SK-N-SH (cell line): ENCODE measurements at regions not wholly inside any gene's neighbourhood (a gene's known extent, or its start where the extent isn't known, plus 50 kb on each side); places are given as distances from the start of the nearest gene placed in this dataset.

Experiments
- CTCF ChIA-PET: fragments of 300-600, 350-600 bp; formaldehyde crosslinking; extraction: SDS; loops from one replicate; lab custom pipeline; 2021; lab: Yijun Ruan, JAX
- POLR2A ChIA-PET: fragments of 350-600 bp; sonication (Branson Sonifier 250); formaldehyde crosslinking; extraction: SDS; loops from one replicate; lab custom pipeline; 2020; ENCODE audit warnings: antibody characterized with exemption, inconsistent platforms; lab: Yijun Ruan, JAX
- DNase-seq: peaks from one replicate; pipeline ENCODE4 v3.0.0; 2012
- H2AFZ ChIP-seq: fragments of 200-600 bp; sonication (generic); 2 replicates; pipeline ENCODE4 v1.8.1; 2016; ENCODE audit warnings: antibody characterized with exemption, mild to moderate bottlenecking, low read depth
- H3F3A ChIP-seq: fragments of 200-600 bp; sonication (generic); replicated peaks from 2 replicates; pipeline ENCODE3; 2016; ENCODE audit warnings: antibody characterized with exemption, mild to moderate bottlenecking; ENCODE audit not compliant: insufficient read depth
- H3K27ac ChIP-seq, 2 experiments: fragments of 200-500 bp in 1 of 2; fragments of 200-600 bp in 1 of 2; sonication (Bioruptor generic) in 1 of 2; sonication (generic), shearing (Covaris generic) in 1 of 2; 2 replicates each; pipeline versions ENCODE4 v1.5.1 to v1.6.1; 2014 to 2016; ENCODE audit warnings: low read depth in 2 of 2, inconsistent platforms in 1 of 2, low read length in 1 of 2, mild to moderate bottlenecking in 1 of 2, mixed read lengths in 1 of 2
- H3K27me3 ChIP-seq: fragments of 200-600 bp; sonication (generic), shearing (Covaris generic); 2 replicates; pipeline ENCODE4 v1.6.1; 2016; ENCODE audit warnings: mixed run types; ENCODE audit not compliant: insufficient read depth
- H3K36me3 ChIP-seq, 2 experiments: fragments of 200-500 bp in 1 of 2; fragments of 200-600 bp in 1 of 2; sonication (Bioruptor generic) in 1 of 2; sonication (generic) in 1 of 2; replicated peaks in 1 of 2; 2 replicates each; pipeline versions ENCODE3 to v1.5.1; 2014 to 2016; ENCODE audit warnings: low read length in 1 of 2, mild to moderate bottlenecking in 1 of 2; ENCODE audit not compliant: insufficient read depth in 2 of 2, control insufficient read depth in 1 of 2
- H3K4me1 ChIP-seq, 2 experiments: fragments of 200-500 bp in 1 of 2; fragments of 200-600 bp in 1 of 2; sonication (Bioruptor generic) in 1 of 2; sonication (generic), shearing (Covaris generic) in 1 of 2; 2 replicates each; pipeline versions ENCODE4 v1.5.1 to v1.6.1; 2014 to 2016; ENCODE audit warnings: low read depth in 1 of 2, low read length in 1 of 2, mixed run types in 1 of 2; ENCODE audit not compliant: insufficient read depth in 2 of 2, control insufficient read depth in 1 of 2
- H3K4me2 ChIP-seq: fragments of 200-600 bp; sonication (generic), shearing (Covaris generic); 2 replicates; pipeline ENCODE4 v1.6.1; 2017; ENCODE audit warnings: mixed run types
- H3K4me3 ChIP-seq, 2 experiments: fragments of 200-500 bp in 1 of 2; fragments of 200-600 bp in 1 of 2; sonication (Bioruptor generic) in 1 of 2; sonication (generic), shearing (Covaris generic) in 1 of 2; 2 replicates each; pipeline versions ENCODE4 v1.5.1 to v1.8.1; 2014 to 2016; ENCODE audit warnings: low read depth in 2 of 2, inconsistent platforms in 1 of 2, low read length in 1 of 2, mild to moderate bottlenecking in 1 of 2, mixed read lengths in 1 of 2, moderate library complexity in 1 of 2
- H3K79me2 ChIP-seq: fragments of 200-600 bp; sonication (generic); 2 replicates; pipeline ENCODE4 v1.8.1; 2017; ENCODE audit warnings: mild to moderate bottlenecking; ENCODE audit not compliant: insufficient read depth
- H3K9ac ChIP-seq: fragments of 200-600 bp; sonication (generic); 2 replicates; pipeline ENCODE4 v1.6.1; 2017; ENCODE audit warnings: mixed run types
- H3K9me2 ChIP-seq: fragments of 200-600 bp; sonication (generic); 2 replicates; pipeline ENCODE4 v1.6.1; 2017; ENCODE audit warnings: mixed run types
- H3K9me3 ChIP-seq: fragments of 200-600 bp; sonication (generic); 2 replicates; pipeline ENCODE4 v1.6.1; 2017; ENCODE audit warnings: mixed run types, mild to moderate bottlenecking, moderate library complexity
- H4K20me1 ChIP-seq: fragments of 200-600 bp; sonication (generic); 2 replicates; pipeline ENCODE4 v1.6.1; 2017; ENCODE audit warnings: mild to moderate bottlenecking, mixed run types; ENCODE audit not compliant: insufficient read depth
- ELF1 ChIP-seq: IDR thresholded peaks from 2 replicates; pipeline ENCODE4 v1.4.0; 2012
- EP300 ChIP-seq, 2 experiments: IDR thresholded peaks; 2 replicates each; pipeline versions ENCODE4 v1.4.0 to v1.6.1; 2012; ENCODE audit warnings: borderline replicate concordance in 1 of 2, low read depth in 1 of 2, low read length in 1 of 2
- EZH2phosphoT487 ChIP-seq: fragments of 200-600 bp; sonication (generic); IDR thresholded peaks from 2 replicates; pipeline ENCODE4 v1.6.1; 2017; ENCODE audit warnings: low read depth, mixed run types, mild to moderate bottlenecking, antibody characterized with exemption, moderate library complexity, borderline replicate concordance
- FOXJ3 ChIP-seq: sonication (generic); formaldehyde crosslinking; IDR thresholded peaks from 2 replicates; pipeline ENCODE4 v1.5.1; 2020; ENCODE audit warnings: mild to moderate bottlenecking, missing genetic modification reagents
- FOXM1 ChIP-seq: IDR thresholded peaks from 2 replicates; pipeline ENCODE4 v1.4.0; 2012; ENCODE audit warnings: low read depth, mild to moderate bottlenecking
- GATA2 ChIP-seq: sonication (generic); formaldehyde crosslinking; IDR thresholded peaks from 2 replicates; pipeline ENCODE4 v1.5.0; 2020; ENCODE audit warnings: mild to moderate bottlenecking, missing genetic modification reagents
- NRF1 ChIP-seq: IDR thresholded peaks from 2 replicates; pipeline ENCODE4 v1.6.1; 2012; ENCODE audit warnings: low read depth, mild to moderate bottlenecking, low read length
- RAD21 ChIP-seq: IDR thresholded peaks from 2 replicates; pipeline ENCODE4 v1.6.1; 2012; ENCODE audit warnings: mild to moderate bottlenecking, low read length
- RFX5 ChIP-seq: IDR thresholded peaks from 2 replicates; pipeline ENCODE4 v1.6.1; 2012; ENCODE audit warnings: mild to moderate bottlenecking, improper control_type of control experiment, low read length
- SMC3 ChIP-seq: IDR thresholded peaks from 2 replicates; pipeline ENCODE4 v1.6.1; 2012; ENCODE audit warnings: low read depth, low read length, improper control_type of control experiment
- TCF12 ChIP-seq: IDR thresholded peaks from 2 replicates; pipeline ENCODE4 v1.4.0; 2012
- TEAD4 ChIP-seq: IDR thresholded peaks from 2 replicates; pipeline ENCODE4 v1.4.0; 2012; ENCODE audit warnings: mild to moderate bottlenecking, borderline replicate concordance; ENCODE audit not compliant: insufficient read depth
- WGBS: methylation state at CpG from one replicate; pipeline ENCODE4 v1.1.6; 2017; ENCODE audit warnings: low lambda C conversion rate; 5-methylcytosine and 5-hydroxymethylcytosine counted together
- TF ChIP-seq, protein P1 (sequence below): IDR thresholded peaks from 2 replicates; pipeline ENCODE4 v1.4.0; 2012; ENCODE audit warnings: low read depth, borderline replicate concordance
- TF ChIP-seq, protein P2 (sequence below): fragments of 200-600 bp; sonication (generic); IDR thresholded peaks from 2 replicates; pipeline ENCODE4 v1.6.1; 2017; ENCODE audit warnings: antibody characterized with exemption, mild to moderate bottlenecking, moderate library complexity
- TF ChIP-seq, protein P3 (sequence below): fragments of 150-350 bp; IDR thresholded peaks from 2 replicates; pipeline ENCODE4 v1.6.1; 2016; ENCODE audit warnings: mild to moderate bottlenecking, low read depth, low read length
- TF ChIP-seq, protein P4 (sequence below): IDR thresholded peaks from 2 replicates; pipeline ENCODE4; 2012
- TF ChIP-seq, protein P5 (sequence below): IDR thresholded peaks from 2 replicates; pipeline ENCODE4 v1.6.1; 2012; ENCODE audit warnings: mild to moderate bottlenecking, low read depth, low read length, moderate library complexity
- TF ChIP-seq, protein P6 (sequence below): IDR thresholded peaks from 2 replicates; pipeline ENCODE4 v1.4.0; 2012; ENCODE audit warnings: low read depth, borderline replicate concordance

DNA sequence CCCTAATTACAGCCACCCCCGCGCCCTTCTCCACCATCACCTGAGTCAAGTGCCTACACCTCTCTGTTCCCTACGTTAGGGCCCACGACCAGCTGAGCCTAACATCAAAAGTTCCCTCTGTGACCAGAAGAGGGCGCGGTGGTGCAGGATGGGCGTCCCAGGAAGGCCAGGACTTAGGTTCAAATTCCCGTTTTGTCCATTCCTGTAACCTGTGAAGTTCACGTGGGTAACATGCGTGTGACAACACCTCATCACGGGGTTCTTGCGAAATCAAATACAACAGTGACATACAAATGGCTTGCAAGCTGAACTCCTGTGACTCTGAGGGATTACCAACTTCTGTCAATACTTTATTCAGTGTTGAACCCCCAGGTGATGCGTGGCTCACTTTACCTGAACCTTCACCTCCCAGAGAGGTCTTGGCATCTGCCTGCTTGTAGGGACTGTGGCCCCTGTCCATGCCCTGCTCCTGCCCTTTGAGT, 207.9 kb downstream of the ARL4C start:
- Histone ChIP-seq H3K36me3 (no peaks in the 10 kb centered on the region), H3K4me3 (no peak overlapping the region; a peak in 1 of 4 replicates), H3K9me2 (no peaks in the 10 kb centered on the region)
- peak; percentile 82 for TF ChIP-seq SMC3
- no peak for TF ChIP-seq GATA2
- no peak for TF ChIP-seq EZH2phosphoT487
- no peak for TF ChIP-seq FOXJ3 (CRISPR knock-in tag)
- no peak for TF ChIP-seq TEAD4
- TF ChIP-seq ELF1 = no peak
- TF ChIP-seq, protein P1, sequence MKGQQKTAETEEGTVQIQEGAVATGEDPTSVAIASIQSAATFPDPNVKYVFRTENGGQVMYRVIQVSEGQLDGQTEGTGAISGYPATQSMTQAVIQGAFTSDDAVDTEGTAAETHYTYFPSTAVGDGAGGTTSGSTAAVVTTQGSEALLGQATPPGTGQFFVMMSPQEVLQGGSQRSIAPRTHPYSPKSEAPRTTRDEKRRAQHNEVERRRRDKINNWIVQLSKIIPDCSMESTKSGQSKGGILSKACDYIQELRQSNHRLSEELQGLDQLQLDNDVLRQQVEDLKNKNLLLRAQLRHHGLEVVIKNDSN = no peak
- TF ChIP-seq RFX5 = no peak
- TF ChIP-seq, protein P2, sequence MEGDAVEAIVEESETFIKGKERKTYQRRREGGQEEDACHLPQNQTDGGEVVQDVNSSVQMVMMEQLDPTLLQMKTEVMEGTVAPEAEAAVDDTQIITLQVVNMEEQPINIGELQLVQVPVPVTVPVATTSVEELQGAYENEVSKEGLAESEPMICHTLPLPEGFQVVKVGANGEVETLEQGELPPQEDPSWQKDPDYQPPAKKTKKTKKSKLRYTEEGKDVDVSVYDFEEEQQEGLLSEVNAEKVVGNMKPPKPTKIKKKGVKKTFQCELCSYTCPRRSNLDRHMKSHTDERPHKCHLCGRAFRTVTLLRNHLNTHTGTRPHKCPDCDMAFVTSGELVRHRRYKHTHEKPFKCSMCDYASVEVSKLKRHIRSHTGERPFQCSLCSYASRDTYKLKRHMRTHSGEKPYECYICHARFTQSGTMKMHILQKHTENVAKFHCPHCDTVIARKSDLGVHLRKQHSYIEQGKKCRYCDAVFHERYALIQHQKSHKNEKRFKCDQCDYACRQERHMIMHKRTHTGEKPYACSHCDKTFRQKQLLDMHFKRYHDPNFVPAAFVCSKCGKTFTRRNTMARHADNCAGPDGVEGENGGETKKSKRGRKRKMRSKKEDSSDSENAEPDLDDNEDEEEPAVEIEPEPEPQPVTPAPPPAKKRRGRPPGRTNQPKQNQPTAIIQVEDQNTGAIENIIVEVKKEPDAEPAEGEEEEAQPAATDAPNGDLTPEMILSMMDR = peak; percentile 65
- TF ChIP-seq NRF1 = no peak
- no peak for TF ChIP-seq TCF12
- TF ChIP-seq RAD21 = peak; percentile 85
- no peak for TF ChIP-seq FOXM1
- TF ChIP-seq, protein P3, sequence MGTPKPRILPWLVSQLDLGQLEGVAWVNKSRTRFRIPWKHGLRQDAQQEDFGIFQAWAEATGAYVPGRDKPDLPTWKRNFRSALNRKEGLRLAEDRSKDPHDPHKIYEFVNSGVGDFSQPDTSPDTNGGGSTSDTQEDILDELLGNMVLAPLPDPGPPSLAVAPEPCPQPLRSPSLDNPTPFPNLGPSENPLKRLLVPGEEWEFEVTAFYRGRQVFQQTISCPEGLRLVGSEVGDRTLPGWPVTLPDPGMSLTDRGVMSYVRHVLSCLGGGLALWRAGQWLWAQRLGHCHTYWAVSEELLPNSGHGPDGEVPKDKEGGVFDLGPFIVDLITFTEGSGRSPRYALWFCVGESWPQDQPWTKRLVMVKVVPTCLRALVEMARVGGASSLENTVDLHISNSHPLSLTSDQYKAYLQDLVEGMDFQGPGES = no peak
- no peak for TF ChIP-seq EP300 (IDR thresholded peaks at IDR 0.05; ENCODE audit: borderline replicate concordance in 1 of 2, low read depth in 1 of 2, low read length in 1 of 2)
- TF ChIP-seq, protein P4, sequence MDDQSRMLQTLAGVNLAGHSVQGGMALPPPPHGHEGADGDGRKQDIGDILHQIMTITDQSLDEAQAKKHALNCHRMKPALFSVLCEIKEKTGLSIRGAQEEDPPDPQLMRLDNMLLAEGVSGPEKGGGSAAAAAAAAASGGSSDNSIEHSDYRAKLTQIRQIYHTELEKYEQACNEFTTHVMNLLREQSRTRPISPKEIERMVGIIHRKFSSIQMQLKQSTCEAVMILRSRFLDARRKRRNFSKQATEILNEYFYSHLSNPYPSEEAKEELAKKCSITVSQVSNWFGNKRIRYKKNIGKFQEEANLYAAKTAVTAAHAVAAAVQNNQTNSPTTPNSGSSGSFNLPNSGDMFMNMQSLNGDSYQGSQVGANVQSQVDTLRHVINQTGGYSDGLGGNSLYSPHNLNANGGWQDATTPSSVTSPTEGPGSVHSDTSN = no peak
- TF ChIP-seq, protein P5, sequence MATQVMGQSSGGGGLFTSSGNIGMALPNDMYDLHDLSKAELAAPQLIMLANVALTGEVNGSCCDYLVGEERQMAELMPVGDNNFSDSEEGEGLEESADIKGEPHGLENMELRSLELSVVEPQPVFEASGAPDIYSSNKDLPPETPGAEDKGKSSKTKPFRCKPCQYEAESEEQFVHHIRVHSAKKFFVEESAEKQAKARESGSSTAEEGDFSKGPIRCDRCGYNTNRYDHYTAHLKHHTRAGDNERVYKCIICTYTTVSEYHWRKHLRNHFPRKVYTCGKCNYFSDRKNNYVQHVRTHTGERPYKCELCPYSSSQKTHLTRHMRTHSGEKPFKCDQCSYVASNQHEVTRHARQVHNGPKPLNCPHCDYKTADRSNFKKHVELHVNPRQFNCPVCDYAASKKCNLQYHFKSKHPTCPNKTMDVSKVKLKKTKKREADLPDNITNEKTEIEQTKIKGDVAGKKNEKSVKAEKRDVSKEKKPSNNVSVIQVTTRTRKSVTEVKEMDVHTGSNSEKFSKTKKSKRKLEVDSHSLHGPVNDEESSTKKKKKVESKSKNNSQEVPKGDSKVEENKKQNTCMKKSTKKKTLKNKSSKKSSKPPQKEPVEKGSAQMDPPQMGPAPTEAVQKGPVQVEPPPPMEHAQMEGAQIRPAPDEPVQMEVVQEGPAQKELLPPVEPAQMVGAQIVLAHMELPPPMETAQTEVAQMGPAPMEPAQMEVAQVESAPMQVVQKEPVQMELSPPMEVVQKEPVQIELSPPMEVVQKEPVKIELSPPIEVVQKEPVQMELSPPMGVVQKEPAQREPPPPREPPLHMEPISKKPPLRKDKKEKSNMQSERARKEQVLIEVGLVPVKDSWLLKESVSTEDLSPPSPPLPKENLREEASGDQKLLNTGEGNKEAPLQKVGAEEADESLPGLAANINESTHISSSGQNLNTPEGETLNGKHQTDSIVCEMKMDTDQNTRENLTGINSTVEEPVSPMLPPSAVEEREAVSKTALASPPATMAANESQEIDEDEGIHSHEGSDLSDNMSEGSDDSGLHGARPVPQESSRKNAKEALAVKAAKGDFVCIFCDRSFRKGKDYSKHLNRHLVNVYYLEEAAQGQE = no peak
- TF ChIP-seq, protein P6, sequence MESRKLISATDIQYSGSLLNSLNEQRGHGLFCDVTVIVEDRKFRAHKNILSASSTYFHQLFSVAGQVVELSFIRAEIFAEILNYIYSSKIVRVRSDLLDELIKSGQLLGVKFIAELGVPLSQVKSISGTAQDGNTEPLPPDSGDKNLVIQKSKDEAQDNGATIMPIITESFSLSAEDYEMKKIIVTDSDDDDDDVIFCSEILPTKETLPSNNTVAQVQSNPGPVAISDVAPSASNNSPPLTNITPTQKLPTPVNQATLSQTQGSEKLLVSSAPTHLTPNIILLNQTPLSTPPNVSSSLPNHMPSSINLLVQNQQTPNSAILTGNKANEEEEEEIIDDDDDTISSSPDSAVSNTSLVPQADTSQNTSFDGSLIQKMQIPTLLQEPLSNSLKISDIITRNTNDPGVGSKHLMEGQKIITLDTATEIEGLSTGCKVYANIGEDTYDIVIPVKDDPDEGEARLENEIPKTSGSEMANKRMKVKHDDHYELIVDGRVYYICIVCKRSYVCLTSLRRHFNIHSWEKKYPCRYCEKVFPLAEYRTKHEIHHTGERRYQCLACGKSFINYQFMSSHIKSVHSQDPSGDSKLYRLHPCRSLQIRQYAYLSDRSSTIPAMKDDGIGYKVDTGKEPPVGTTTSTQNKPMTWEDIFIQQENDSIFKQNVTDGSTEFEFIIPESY = no peak
- TF ChIP-seq, all 33 proteins: peak for 3
- Histone ChIP-seq H3K9me3 (no peaks in the 10 kb centered on the region), H3K27me3 (no peaks in the 10 kb centered on the region), H2AFZ (no peak overlapping the region), H3K27ac (no peak overlapping the region), H3F3A (peaks cover 8% of the 10 kb centered on the region), H3K79me2 (no peaks in the 10 kb centered on the region), H4K20me1 (no peaks in the 10 kb centered on the region), H3K4me2 (no peak overlapping the region), H3K4me1 (peaks cover 13 to 21% of the 10 kb centered on the region in 2 experiments; a peak in 2 of 4 replicates), H3K9ac (no peak overlapping the region)
- WGBS = 77% methylated on average over 13 of the region's 13 CpGs
- ChIA-PET POLR2A (interaction anchor here (0.6 to 1.0 kb wide), 3 partner anchors 16 to 207 kb away, joined by 3 to 5 read pairs (median 4); partner anchors contain the start of gene ARL4C), CTCF (interaction anchor here (0.6 to 3.2 kb wide), 45 partner anchors 9 to 828 kb away, joined by 3 to 28 read pairs (median 4); partner anchors contain the start of gene ARL4C)
- DNase-seq = peak; percentile 67
